Kidney epithelial cell (primary cell): ENCODE measurements at regions not wholly inside any gene's neighbourhood (a gene's known extent, or its start where the extent isn't known, plus 50 kb on each side); places are given as distances from the start of the nearest gene placed in this dataset.

Experiments
- DNase-seq: peaks from one replicate; pipeline ENCODE4 v3.0.0-alpha.2; 2010; ENCODE audit warnings: low read depth
- H3K27me3 ChIP-seq: 2 replicates; pipeline ENCODE4 v1.6.0; 2011; ENCODE audit warnings: low read length; ENCODE audit not compliant: control insufficient read depth, insufficient read depth
- H3K36me3 ChIP-seq: 2 replicates; pipeline ENCODE4 v1.5.1; 2011; ENCODE audit warnings: low read length; ENCODE audit not compliant: control insufficient read depth, insufficient read depth
- H3K4me3 ChIP-seq: 2 replicates; pipeline ENCODE4 v1.5.1; 2011; ENCODE audit warnings: low read depth, mild to moderate bottlenecking, control low read depth, low read length
- CTCF ChIP-seq: IDR thresholded peaks from 2 replicates; pipeline ENCODE4 v1.5.1; 2011; ENCODE audit warnings: mild to moderate bottlenecking, moderate library complexity, low read length, control low read depth, inconsistent platforms; ENCODE audit not compliant: insufficient read depth, poor library complexity, severe bottlenecking

GRCh38 chr3:107265526-107265925 is 111.7 kb upstream of the CCDC54 start:
- Histone ChIP-seq H3K4me3 (no peak overlapping the region), H3K36me3 (no peaks in the 10 kb centered on the region), H3K27me3 (no peaks in the 10 kb centered on the region)
- no peak for TF ChIP-seq CTCF
- no peak for DNase-seq

- Histone ChIP-seq H3K4me3 (no peak overlapping the region), H3K36me3 (no peaks in the 10 kb centered on the region), H3K27me3 (no peaks in the 10 kb centered on the region)
- no peak for DNase-seq
- TF ChIP-seq CTCF: no peak
These were observed 108.8 kb upstream of the CCDC54 start for GRCh38 chr3:107268469-107268868.

GRCh38 chr3:107269136-107269535 is 108.1 kb upstream of the CCDC54 start:
- Histone ChIP-seq H3K27me3 (no peaks in the 10 kb centered on the region), H3K36me3 (no peaks in the 10 kb centered on the region), H3K4me3 (no peak overlapping the region)
- TF ChIP-seq CTCF: no peak
- DNase-seq: no peak

GRCh38 chr3:107271787-107272387 is 105.4 kb upstream of the CCDC54 start:
- Histone ChIP-seq H3K36me3 (no peaks in the 10 kb centered on the region), H3K4me3 (no peak overlapping the region), H3K27me3 (no peaks in the 10 kb centered on the region)
- DNase-seq: peak; percentile 14
- peak; percentile 56 for TF ChIP-seq CTCF

GRCh38 chr3:107272471-107272870 is 104.8 kb upstream of the CCDC54 start:
- Histone ChIP-seq H3K27me3 (no peaks in the 10 kb centered on the region), H3K36me3 (no peaks in the 10 kb centered on the region), H3K4me3 (no peak overlapping the region)
- TF ChIP-seq CTCF: no peak
- no peak for DNase-seq

GRCh38 chr3:107272885-107273284 is 104.4 kb upstream of the CCDC54 start:
- H3K36me3 ChIP-seq: no peaks in the 10 kb centered on the region
- H3K4me3 ChIP-seq: no peak overlapping the region
- DNase-seq: no peak
- TF ChIP-seq CTCF: no peak
- H3K27me3 ChIP-seq: no peaks in the 10 kb centered on the region
